Putamen (tissue), 1 donor: ENCODE measurements at regions not wholly inside any gene's neighbourhood (a gene's known extent, or its start where the extent isn't known, plus 50 kb on each side); places are given as distances from the start of the nearest gene placed in this dataset.

Source experiments
- DNase-seq: peaks from one replicate; pipeline ENCODE4 v3.0.0-alpha.2; 2016; ENCODE audit warnings: low spot score

GRCh38 chr21:28459193-28459592, 533.5 kb downstream of the LTN1 start:
- no peak for DNase-seq

- no peak for DNase-seq
These were observed 534.2 kb downstream of the LTN1 start for GRCh38 chr21:28458446-28458845.

- no peak for DNase-seq
These were observed 537.5 kb downstream of the LTN1 start for GRCh38 chr21:28455253-28455600.

GRCh38 chr21:28454564-28455252, 538.0 kb downstream of the LTN1 start:
- no peak for DNase-seq

GRCh38 chr21:28447462-28447861, 545.2 kb downstream of the LTN1 start:
- DNase-seq = no peak

GRCh38 chr21:28445141-28445830, 547.4 kb downstream of the LTN1 start:
- DNase-seq = no peak

GRCh38 chr21:28444557-28444956, 548.1 kb downstream of the LTN1 start:
- DNase-seq = no peak

- no peak for DNase-seq
These were observed 548.6 kb downstream of the LTN1 start for GRCh38 chr21:28444111-28444510.

- no peak for DNase-seq
These were observed 550.1 kb downstream of the LTN1 start for GRCh38 chr21:28442624-28443023.

- no peak for DNase-seq
These were observed 550.6 kb downstream of the LTN1 start for GRCh38 chr21:28442085-28442484.

- DNase-seq = no peak
These were observed 552.9 kb downstream of the LTN1 start for GRCh38 chr21:28439788-28440187.

- no peak for DNase-seq
These were observed 553.4 kb downstream of the LTN1 start for GRCh38 chr21:28439251-28439650.

- DNase-seq = no peak
These were observed 555.6 kb downstream of the LTN1 start for GRCh38 chr21:28437061-28437460.

GRCh38 chr21:28436286-28436932, 556.3 kb downstream of the LTN1 start:
- no peak for DNase-seq

GRCh38 chr21:28431527-28432200, 561.0 kb downstream of the LTN1 start:
- DNase-seq = no peak

- no peak for DNase-seq
These were observed 561.7 kb downstream of the LTN1 start for GRCh38 chr21:28431022-28431421.

- no peak for DNase-seq
These were observed 563.5 kb downstream of the LTN1 start for GRCh38 chr21:28429161-28429560.

GRCh38 chr21:28427394-28428022, 565.2 kb downstream of the LTN1 start:
- DNase-seq = no peak

- DNase-seq = no peak
These were observed 566.1 kb downstream of the LTN1 start for GRCh38 chr21:28426545-28426944.

GRCh38 chr21:28423521-28424190, 569.0 kb downstream of the LTN1 start:
- no peak for DNase-seq

GRCh38 chr21:28421716-28422524, 570.8 kb downstream of the LTN1 start:
- no peak for DNase-seq
